T-helper 17 cell (primary cell): ENCODE measurements at regions not wholly inside any gene's neighbourhood (a gene's known extent, or its start where the extent isn't known, plus 50 kb on each side); places are given as distances from the start of the nearest gene placed in this dataset.

Source experiments
- ATAC-seq: fragments of 150-1000 bp; cut with Tn5 transposase; 2 replicates; pipeline ENCODE4 v1.10.0; 2021; ENCODE audit warnings: mild to moderate bottlenecking, moderate library complexity
- DNase-seq, 3 donors: peaks; one replicate each; pipeline versions ENCODE4 v3.0.0 to v3.0.0-alpha.2; 2020 to 2021
- H3K9me3 ChIP-seq: one replicate; pipeline ENCODE4 v1.7.0; 2013; ENCODE audit warnings: low read length, mild to moderate bottlenecking; ENCODE audit not compliant: control insufficient read depth, poor library complexity, severe bottlenecking
- H3K27ac Mint-ChIP-seq: one replicate; pipeline ENCODE4 v1.8.0; 2022; ENCODE audit warnings: mild to moderate bottlenecking, moderate library complexity, mixed read lengths
- H3K27me3 Mint-ChIP-seq: one replicate; pipeline ENCODE4 v1.8.0; 2022; ENCODE audit warnings: mixed read lengths
- H3K36me3 Mint-ChIP-seq: one replicate; pipeline ENCODE4 v1.8.0; 2022; ENCODE audit warnings: low read depth, mixed read lengths
- H3K4me1 Mint-ChIP-seq: one replicate; pipeline ENCODE4 v1.8.0; 2022; ENCODE audit warnings: mild to moderate bottlenecking, mixed read lengths
- H3K4me3 Mint-ChIP-seq: one replicate; pipeline ENCODE4 v1.8.0; 2022; ENCODE audit warnings: mild to moderate bottlenecking, moderate library complexity, mixed read lengths

- Mint-ChIP-seq H3K4me1 (no peaks in the 10 kb centered on the region), H3K27ac (no peak overlapping the region), H3K36me3 (no peaks in the 10 kb centered on the region), H3K27me3 (no peaks in the 10 kb centered on the region), H3K4me3 (no peak overlapping the region)
- DNase-seq (no peak), ATAC-seq (no peak)
- no peaks in the 10 kb centered on the region for H3K9me3 ChIP-seq
These were observed 335.6 kb downstream of the EDEM1 start for GRCh38 chr3:5523125-5523524.

GRCh38 chr3:5531039-5531438, 343.5 kb downstream of the EDEM1 start:
- H3K4me3 Mint-ChIP-seq, result no peak overlapping the region
- no peaks in the 10 kb centered on the region for H3K4me1 Mint-ChIP-seq
- no peaks in the 10 kb centered on the region for H3K36me3 Mint-ChIP-seq
- H3K27me3 Mint-ChIP-seq, result peaks cover 5% of the 10 kb centered on the region
- no peak for DNase-seq
- ATAC-seq, result no peak
- no peak overlapping the region for H3K27ac Mint-ChIP-seq
- no peaks in the 10 kb centered on the region for H3K9me3 ChIP-seq

GRCh38 chr3:5531741-5532290, 344.3 kb downstream of the EDEM1 start:
- DNase-seq (no peak), ATAC-seq (no peak)
- peaks cover 5% of the 10 kb centered on the region for H3K27me3 Mint-ChIP-seq
- H3K4me3 Mint-ChIP-seq, result no peak overlapping the region
- H3K36me3 Mint-ChIP-seq, result no peaks in the 10 kb centered on the region
- H3K27ac Mint-ChIP-seq, result no peak overlapping the region
- H3K4me1 Mint-ChIP-seq, result no peaks in the 10 kb centered on the region
- H3K9me3 ChIP-seq, result no peaks in the 10 kb centered on the region

GRCh38 chr3:5540532-5540931, 353.0 kb downstream of the EDEM1 start:
- Mint-ChIP-seq H3K27me3 (no peaks in the 10 kb centered on the region), H3K4me3 (no peak overlapping the region), H3K4me1 (no peaks in the 10 kb centered on the region), H3K36me3 (no peaks in the 10 kb centered on the region), H3K27ac (no peak overlapping the region)
- H3K9me3 ChIP-seq, result no peaks in the 10 kb centered on the region
- no peak for ATAC-seq
- no peak for DNase-seq

GRCh38 chr3:5542472-5542871, 355.0 kb downstream of the EDEM1 start:
- H3K9me3 ChIP-seq, result peaks cover 3% of the 10 kb centered on the region
- Mint-ChIP-seq H3K27me3 (no peaks in the 10 kb centered on the region), H3K4me1 (no peaks in the 10 kb centered on the region), H3K4me3 (no peak overlapping the region), H3K27ac (no peak overlapping the region), H3K36me3 (no peaks in the 10 kb centered on the region)
- ATAC-seq (no peak), DNase-seq (no peak)

- no peaks in the 10 kb centered on the region for H3K36me3 Mint-ChIP-seq
- no peaks in the 10 kb centered on the region for H3K4me1 Mint-ChIP-seq
- H3K4me3 Mint-ChIP-seq, result no peak overlapping the region
- DNase-seq (no peak), ATAC-seq (no peak)
- H3K9me3 ChIP-seq, result peaks cover 3% of the 10 kb centered on the region
- no peak overlapping the region for H3K27ac Mint-ChIP-seq
- H3K27me3 Mint-ChIP-seq, result no peaks in the 10 kb centered on the region
These were observed 355.5 kb downstream of the EDEM1 start for GRCh38 chr3:5543047-5543446.

- DNase-seq, result no peak
These were observed 358.2 kb downstream of the EDEM1 start for GRCh38 chr3:5545719-5546118.

GRCh38 chr3:5553203-5553602, 365.7 kb downstream of the EDEM1 start:
- ATAC-seq (no peak), DNase-seq (no peak)
- Mint-ChIP-seq H3K4me1 (no peaks in the 10 kb centered on the region), H3K27me3 (no peaks in the 10 kb centered on the region), H3K36me3 (no peaks in the 10 kb centered on the region), H3K27ac (no peak overlapping the region), H3K4me3 (no peak overlapping the region)
- H3K9me3 ChIP-seq, result no peaks in the 10 kb centered on the region

More at GRCh38 chr3:5545719-5546118, 358.2 kb downstream of the EDEM1 start:
- H3K4me3 Mint-ChIP-seq, result no peak overlapping the region
- H3K4me1 Mint-ChIP-seq, result no peaks in the 10 kb centered on the region
- H3K27ac Mint-ChIP-seq, result no peak overlapping the region
- peaks cover 3% of the 10 kb centered on the region for H3K9me3 ChIP-seq
- H3K27me3 Mint-ChIP-seq, result no peaks in the 10 kb centered on the region
- no peaks in the 10 kb centered on the region for H3K36me3 Mint-ChIP-seq
- ATAC-seq, result no peak

- Mint-ChIP-seq H3K36me3 (no peaks in the 10 kb centered on the region), H3K4me3 (no peak overlapping the region), H3K27me3 (no peaks in the 10 kb centered on the region), H3K4me1 (no peaks in the 10 kb centered on the region), H3K27ac (no peak overlapping the region)
- H3K9me3 ChIP-seq, result no peaks in the 10 kb centered on the region
- no peak for DNase-seq
- no peak for ATAC-seq
These were observed 366.8 kb downstream of the EDEM1 start for GRCh38 chr3:5554245-5554747.

GRCh38 chr3:5560199-5560598, 372.7 kb downstream of the EDEM1 start:
- H3K9me3 ChIP-seq, result no peaks in the 10 kb centered on the region
- Mint-ChIP-seq H3K27ac (no peak overlapping the region), H3K4me1 (no peaks in the 10 kb centered on the region), H3K27me3 (no peaks in the 10 kb centered on the region), H3K36me3 (no peaks in the 10 kb centered on the region), H3K4me3 (no peak overlapping the region)
- no peak for ATAC-seq
- DNase-seq, result no peak

- Mint-ChIP-seq H3K27me3 (no peaks in the 10 kb centered on the region), H3K4me1 (no peaks in the 10 kb centered on the region), H3K4me3 (no peak overlapping the region), H3K27ac (no peak overlapping the region), H3K36me3 (no peaks in the 10 kb centered on the region)
- no peaks in the 10 kb centered on the region for H3K9me3 ChIP-seq
- DNase-seq (no peak), ATAC-seq (no peak)
These were observed 376.2 kb downstream of the EDEM1 start for GRCh38 chr3:5563537-5564277.

GRCh38 chr3:5564278-5564666, 376.8 kb downstream of the EDEM1 start:
- Mint-ChIP-seq H3K27ac (no peak overlapping the region), H3K4me1 (no peaks in the 10 kb centered on the region), H3K4me3 (no peak overlapping the region), H3K27me3 (no peaks in the 10 kb centered on the region), H3K36me3 (no peaks in the 10 kb centered on the region)
- H3K9me3 ChIP-seq, result no peaks in the 10 kb centered on the region
- ATAC-seq (no peak), DNase-seq (no peak)

GRCh38 chr3:5565026-5565425, 377.5 kb downstream of the EDEM1 start:
- no peaks in the 10 kb centered on the region for H3K4me1 Mint-ChIP-seq
- H3K27ac Mint-ChIP-seq, result no peak overlapping the region
- ATAC-seq (no peak), DNase-seq (no peak)
- no peaks in the 10 kb centered on the region for H3K36me3 Mint-ChIP-seq
- H3K4me3 Mint-ChIP-seq, result no peak overlapping the region
- no peaks in the 10 kb centered on the region for H3K27me3 Mint-ChIP-seq
- H3K9me3 ChIP-seq, result no peaks in the 10 kb centered on the region

- Mint-ChIP-seq H3K4me3 (no peak overlapping the region), H3K27ac (no peak overlapping the region), H3K4me1 (no peaks in the 10 kb centered on the region), H3K36me3 (no peaks in the 10 kb centered on the region), H3K27me3 (no peaks in the 10 kb centered on the region)
- ATAC-seq, result no peak
- H3K9me3 ChIP-seq, result no peaks in the 10 kb centered on the region
- no peak for DNase-seq
These were observed 379.6 kb downstream of the EDEM1 start for GRCh38 chr3:5567113-5567512.
